ENCODE measurements at regions not wholly inside any gene's neighbourhood (a gene's known extent, or its start where the extent isn't known, plus 50 kb on each side); places are given as distances from the start of the nearest gene placed in this dataset.

- TF ChIP-seq CTCF (optimal IDR thresholded peaks at IDR 0.05 in 1 of 3, IDR thresholded peaks at IDR 0.05 in 1 of 3, conservative IDR thresholded peaks at IDR 0.05 in 1 of 3; ENCODE audit: extremely low read depth in 1 of 3, insufficient read depth in 2 of 3, low read length in 3 of 3) (no peak), EZH2 (IDR thresholded peaks at IDR 0.05; ENCODE audit: low read length) (no peak)
Measured at GRCh38 chr21:36647279-36648093, 51.4 kb upstream of the SIM2 start.

All from keratinocyte (primary cell).